Stimulated activated CD8-positive, alpha-beta memory T cell treated with anti-CD3 and anti-CD28 coated beads, Interleukin-12 subunit alpha, Interleukin-12 subunit beta, amount 100 ng/mL, for 1 hour (primary cell): ENCODE measurements at regions not wholly inside any gene's neighbourhood (a gene's known extent, or its start where the extent isn't known, plus 50 kb on each side); places are given as distances from the start of the nearest gene placed in this dataset.
A peak's percentile ranks its signal among the peaks of the same experiment; 100 is the strongest.
"Not testable (repeated sequence)": the region's sequence is repeated elsewhere in the genome, so short reads cannot be mapped to it uniquely, and the experiment has no call there.

Experiments used
- DNase-seq: peaks from one replicate; pipeline ENCODE4 v3.0.0-alpha.2; 2020; ENCODE audit warnings: low read depth

DNA sequence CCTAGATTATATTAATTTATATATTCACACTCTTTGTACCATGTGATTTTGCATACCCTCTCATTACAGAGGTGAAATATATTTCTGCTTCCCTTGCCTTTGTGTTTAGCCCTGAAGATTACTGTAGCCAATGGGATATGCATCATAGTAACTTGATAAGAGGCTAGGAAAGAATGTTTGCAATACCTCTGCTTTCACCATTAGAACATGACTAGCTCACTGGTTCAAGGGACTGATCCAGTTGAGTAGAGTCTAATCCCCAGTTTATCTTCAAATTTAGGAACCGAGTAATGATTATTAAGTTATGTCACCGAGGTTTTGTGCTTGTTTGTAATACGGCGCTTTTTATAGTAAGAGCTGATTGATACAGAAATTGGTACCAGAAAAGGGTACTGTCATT is 552.6 kb upstream of the GJE1 start:
- no peak for DNase-seq

DNA sequence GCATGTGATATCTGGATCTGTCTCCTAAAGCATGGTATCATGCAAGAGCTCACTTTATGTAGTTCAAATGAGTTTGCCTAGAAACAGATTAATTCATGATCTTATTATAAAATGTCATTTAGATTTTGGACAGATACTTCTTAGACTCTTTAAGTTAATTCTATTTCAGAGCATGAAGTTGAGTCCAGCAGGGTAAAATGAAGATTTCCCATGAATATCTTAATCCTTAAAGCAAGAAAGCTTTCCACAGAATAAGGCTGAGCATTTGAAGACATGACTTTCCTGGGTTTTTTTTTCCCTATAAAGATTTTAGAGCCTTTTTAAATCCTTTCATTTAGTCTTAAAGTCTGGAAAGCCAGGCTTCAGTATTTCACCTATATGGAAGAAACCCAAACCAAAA is 556.0 kb upstream of the GJE1 start:
- no peak for DNase-seq

DNA sequence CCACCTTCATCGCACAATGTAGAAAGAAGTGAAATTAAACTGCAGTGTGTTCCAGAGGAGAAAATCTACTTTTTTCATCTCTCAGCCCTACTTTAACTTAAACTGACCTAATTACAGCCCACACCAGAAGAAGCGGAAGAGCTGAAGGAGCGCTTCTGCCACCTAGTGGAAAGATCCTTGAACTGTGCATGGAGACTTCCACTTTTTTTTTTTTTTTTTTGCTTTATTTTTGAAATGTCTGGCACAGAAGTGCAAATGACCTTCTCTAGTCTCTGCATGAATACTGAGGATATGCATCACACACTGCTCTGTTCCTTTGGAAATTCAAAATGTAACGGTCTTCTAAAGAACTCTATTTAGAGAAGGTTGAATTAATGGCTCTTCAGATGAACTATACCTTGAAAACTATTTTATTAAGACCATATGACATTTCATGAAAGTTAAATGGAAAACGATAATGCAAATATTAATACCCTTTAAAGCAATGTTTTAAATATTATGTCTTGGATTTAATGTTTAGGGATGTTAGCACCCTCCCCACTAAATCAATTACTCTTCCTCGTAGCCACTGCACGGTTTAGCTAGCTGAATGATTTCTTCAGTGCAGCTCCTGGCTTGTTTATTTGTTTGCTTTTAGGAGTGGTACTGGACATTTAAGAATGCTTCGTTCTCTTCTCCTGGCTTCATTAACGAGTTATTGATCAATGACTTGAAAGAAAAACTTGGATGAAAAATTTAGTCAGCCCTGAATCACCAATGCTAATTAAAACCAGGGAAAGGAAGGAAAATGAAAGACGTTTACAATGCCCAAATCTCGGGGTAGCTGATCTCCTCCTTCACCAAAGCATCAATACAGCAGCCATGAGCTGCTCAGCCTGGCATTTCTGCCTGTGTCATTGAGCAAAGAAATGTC is 569.6 kb upstream of the GJE1 start:
- DNase-seq = peak; percentile 44

DNA sequence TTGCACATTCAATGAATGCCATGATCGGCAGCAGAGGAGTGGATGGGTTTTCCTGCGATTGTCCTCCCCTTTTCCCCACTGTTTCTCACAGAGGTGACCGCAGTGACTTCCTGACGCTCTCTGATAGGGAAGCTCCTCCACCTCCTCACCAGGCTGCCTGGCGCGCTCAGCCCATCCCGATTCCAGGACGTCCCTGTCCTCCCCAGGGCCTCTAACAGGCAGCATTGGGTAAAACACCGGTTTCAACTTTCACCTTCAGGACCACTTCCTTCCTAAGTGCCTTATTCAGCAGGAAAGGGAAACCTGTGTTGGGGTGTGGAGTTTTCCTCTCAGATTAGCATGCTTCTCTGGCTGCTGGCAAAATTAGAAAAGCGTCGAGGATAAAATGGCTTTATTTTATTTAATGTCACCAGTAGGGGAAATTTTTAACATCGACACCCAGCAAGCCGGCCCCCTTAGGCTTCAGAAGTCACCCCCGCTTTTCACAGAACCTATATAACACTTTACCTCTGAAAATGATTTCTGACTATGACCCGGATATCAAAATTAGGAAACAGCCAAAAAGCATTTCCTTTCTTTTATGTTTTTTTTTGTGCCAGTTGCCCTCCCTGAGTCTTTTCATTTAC is 570.4 kb upstream of the GJE1 start:
- DNase-seq = no peak

DNA sequence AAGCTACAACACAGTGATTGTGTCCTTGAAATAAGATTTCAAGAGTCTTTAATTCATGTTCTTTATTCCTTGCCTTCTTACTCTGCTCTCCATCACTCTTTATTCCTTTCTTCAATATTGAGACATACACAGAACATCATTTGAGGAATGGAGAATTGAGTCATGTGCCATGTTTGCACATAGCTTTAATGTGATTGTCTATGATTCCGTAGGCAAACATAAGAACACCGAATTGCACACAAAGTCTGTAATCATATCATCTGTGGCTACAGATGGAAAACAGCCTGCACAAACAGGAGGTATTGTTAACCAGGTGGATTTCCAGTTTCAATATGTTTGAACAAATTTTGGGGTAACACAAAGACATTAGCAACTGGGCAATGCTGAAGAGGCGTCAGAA is 571.6 kb upstream of the GJE1 start:
- no peak for DNase-seq

DNA sequence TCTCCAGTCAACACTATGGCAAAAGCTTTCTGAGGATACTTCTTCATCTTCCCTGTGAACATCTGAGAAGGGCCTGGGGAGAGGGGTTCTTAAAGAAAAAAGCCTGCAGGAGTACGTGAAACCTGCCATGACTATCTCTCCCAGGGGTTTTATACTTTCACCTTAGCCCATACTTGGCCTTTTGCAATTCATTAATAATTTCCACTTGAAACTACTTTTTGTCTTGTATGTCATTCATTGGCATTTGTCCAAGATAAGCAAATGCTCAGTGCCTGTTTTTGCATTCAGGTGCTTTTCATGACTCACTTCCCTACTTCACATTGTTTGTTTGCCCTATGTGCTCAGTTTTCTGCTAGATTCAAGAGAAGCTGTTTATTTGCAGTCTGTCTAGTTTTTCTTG is 580.3 kb upstream of the GJE1 start:
- no peak for DNase-seq

DNA sequence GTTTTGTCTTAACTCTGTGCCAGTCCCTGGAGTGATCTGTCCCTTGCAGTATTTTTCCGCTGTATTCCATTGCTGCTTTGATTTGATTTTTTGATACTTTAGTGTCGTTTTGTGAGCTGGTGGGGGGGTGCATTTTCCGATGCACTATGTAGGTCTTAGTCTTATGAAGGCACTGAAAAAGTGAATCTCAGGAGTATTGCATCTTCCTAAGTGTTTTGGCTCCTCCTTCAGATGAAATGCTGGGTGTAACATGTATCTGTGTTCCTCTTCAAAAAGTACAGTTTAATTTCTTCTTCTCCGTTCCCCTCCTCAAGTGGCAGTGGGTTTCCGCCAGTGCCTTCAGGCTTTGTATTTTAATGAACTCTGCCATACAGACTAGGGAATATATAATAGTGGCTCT is 580.7 kb upstream of the GJE1 start:
- no peak for DNase-seq

DNA sequence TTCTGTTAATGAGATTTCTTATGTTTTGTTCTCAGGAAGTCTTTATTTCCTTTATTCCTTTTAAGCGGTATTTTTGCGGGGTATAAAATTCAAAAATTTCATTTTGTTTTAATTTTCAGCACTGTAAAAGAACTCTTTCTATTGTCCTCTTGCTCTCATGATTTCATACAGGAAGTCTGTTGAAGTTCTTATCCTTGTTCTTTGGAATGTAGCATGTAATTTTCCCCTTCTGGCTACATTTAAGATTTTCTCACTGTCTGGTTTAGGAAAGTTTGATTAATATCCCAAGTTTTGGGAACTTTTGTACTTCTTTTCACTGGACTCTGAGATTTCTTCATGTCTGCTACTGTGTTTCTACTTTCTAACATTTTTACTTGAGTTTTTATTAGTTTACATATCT is 581.4 kb upstream of the GJE1 start:
- DNase-seq = no peak

DNA sequence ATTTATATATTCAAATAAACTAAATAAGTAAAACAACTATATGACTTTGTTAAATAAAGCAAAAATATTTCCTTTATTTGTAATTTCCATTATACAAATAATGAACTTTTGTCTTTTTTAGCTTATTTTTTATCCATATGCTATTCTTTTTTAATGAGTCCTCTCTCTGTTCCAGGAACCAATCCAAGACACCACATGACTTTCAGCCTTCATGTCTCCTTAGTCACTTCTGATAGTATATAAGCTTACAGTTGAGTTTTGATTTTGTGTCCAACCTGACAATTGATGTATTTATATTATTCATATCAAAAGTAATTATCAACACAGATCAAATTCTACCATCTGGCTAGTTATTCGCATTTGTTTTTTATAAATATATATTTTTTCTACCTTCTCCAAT is 582.3 kb upstream of the GJE1 start:
- DNase-seq = no peak

DNA sequence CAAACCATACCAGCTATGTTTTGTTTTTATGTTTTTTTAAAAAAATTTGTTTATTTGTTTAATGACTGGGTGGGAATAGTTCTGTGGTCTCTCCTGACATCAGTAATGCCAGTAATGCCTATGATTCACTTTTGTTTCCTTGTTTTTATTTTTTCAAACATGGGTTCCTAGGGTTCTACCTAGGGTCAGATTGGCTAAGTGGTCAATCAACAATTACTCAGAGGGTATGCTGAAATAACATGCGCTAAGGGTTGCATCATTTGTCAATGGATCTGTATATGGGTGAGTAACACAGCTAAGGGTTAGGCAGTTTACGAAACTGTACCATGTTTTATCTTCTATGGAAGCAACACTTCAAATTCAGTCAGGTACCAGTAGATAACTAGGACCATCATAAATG is 583.8 kb upstream of the GJE1 start:
- no peak for DNase-seq

DNA sequence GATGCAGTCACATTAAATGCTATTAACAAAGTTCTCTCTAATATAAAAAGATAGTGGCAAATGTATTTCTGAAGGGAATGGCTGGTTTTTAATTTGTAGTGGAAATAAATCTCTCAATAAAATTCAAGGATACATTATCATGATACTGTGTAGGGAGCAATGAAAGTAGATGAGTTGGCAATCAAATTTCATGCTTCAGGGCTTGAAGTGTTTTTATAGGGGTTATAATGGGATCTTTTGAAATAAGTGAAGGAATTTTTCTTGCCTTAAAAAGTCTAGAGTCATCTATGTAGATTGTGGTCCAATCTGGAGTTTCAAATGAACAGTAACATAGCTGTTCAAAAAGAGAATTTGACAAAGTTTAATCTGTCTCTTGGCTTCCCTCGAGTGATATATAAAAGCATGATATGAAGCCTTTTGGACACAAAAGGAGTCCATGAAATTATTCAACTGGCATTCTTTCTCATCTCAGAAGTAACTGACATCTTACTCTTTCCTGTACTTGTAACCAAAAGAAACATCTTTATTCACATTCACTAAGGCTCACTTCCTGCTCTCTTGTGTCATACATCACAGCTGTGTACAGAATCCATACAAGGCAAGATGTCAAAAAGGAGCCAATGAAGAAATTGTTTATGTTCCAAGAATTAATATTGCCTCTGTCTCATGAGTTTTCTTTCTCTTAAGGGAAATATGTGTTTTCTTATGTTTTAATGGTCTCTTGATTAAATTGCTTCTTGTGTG is 591.0 kb upstream of the GJE1 start:
- no peak for DNase-seq

DNA sequence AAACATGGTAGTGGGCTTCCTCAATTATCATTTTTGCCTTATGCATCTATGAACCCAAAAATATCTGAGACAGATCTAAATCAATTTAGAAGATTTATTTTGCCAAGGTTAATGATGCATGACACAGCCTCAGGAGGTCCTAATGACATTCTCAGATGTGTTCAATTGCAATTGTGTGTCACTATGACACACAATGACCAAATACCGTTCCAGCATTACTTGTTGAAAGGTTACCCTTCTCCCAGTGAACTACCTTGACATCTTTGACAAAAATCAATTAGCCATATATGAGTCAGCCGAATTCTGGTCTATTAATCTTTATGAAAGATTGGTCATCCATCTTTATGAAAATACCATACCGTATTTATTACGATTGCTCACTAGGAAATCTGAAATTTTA is 592.5 kb upstream of the GJE1 start:
- no peak for DNase-seq

DNA sequence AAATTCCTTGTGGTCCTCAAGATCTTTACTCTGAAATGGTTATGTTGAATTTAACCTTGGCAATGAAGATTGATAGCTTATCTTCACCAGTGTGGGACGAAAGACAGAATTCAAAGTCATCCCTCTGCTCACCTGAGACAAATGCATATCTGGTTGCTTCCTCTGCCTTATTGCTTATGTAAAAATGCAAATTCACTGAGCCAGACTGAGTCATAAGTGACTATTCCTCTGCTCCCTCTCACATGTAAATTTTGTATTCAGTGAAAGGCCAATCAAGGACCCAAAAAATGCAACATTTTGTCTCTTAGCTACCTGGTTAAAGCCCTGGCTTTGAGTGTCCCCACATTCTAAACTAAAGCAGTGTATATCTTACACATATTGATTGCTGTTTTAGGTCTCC is 593.1 kb upstream of the GJE1 start:
- DNase-seq = no peak

DNA sequence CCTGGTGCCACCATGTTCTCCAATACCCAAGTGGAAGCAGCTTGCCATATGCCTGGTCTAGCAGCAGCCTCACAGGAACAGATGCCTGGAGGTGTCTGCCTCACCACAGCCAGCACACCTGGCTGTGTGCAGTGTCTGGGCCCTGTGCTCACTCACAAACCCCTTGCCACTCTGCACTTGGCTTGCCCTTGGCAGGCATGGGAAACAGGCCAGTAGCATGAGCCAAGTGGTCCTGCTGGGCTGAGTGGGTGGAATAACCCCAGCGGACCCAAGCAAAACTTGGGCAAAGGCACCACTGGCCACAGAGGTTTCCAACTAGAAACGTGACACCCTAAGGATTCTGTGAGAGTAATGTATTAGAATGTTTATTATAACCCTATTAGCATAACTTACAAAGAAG is 600.5 kb upstream of the GJE1 start:
- DNase-seq = no peak

DNA sequence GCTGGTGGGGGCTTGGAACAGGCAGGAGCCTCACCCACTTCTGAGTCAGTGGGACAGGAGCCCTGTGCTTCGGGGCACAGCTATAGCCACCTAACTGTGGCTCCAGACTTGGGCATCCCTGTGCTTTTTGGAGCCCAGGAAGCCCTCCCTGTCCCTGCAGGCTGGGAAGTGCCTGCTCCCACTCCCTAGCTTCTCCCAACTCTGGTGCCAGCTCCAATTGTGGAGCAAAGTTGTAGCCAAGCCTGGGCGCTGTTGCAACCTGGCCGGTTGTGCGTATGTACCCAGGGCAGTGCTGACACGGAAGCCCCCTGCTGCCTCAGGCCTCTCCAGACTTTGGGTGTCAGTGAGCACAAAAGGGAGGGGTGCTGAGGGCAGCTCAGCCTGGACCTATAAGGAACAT is 601.7 kb upstream of the GJE1 start:
- DNase-seq = no peak

DNA sequence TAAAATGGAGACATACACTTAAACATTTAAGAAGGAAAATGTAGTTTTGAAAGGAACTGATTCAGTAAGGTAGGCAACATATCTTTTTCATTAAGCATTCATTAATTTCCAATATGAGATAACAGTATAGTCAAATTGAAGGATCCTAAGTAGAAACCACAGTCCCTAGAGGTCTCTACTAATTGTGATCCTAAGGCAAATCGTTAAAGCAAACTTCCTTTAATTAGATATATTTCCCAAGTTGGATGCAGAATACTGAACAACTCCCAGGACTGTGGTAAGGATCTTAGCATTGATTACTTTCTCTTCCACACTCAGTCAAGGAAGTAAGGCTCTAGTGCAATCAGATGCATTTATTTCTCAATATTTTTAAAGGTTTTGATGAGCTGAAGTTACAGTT is 604.1 kb upstream of the GJE1 start:
- no peak for DNase-seq

DNA sequence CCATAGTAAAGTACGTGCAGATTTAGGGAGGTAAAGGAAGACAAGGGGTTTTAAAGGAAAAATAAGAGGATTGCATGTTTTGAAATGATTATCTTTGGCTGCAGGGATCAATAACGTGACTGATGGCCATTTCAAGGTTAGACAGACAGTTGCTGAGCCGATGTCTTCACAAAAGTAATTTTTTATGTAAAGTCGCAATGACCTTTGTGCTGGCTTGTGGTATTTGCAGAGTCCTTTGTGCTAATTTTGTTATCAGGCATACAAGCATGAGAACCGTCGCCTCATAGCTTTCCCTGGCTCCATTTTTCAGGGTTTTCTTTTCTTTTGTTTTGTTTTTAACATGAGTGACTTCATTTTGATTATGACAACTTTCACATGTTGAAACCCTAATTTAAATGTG is 605.7 kb upstream of the GJE1 start:
- DNase-seq = no peak

DNA sequence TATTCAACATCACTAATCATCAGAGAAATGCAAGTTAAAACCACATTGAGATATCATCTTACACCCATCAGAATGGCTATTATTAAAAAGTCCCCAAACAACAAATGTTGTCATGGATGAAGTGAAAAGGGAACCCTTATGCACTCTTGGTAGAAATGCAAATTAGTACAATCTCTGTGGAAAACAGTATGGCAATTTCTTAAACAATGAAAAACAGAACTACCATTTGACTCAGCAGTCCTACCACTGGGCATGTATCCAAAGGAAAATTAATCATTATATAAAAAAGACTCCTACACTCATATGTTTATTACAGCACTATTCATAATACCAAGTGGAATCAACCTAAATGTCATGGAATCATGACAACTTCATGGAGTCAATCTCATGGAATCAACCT is 611.3 kb upstream of the GJE1 start:
- no peak for DNase-seq

DNA sequence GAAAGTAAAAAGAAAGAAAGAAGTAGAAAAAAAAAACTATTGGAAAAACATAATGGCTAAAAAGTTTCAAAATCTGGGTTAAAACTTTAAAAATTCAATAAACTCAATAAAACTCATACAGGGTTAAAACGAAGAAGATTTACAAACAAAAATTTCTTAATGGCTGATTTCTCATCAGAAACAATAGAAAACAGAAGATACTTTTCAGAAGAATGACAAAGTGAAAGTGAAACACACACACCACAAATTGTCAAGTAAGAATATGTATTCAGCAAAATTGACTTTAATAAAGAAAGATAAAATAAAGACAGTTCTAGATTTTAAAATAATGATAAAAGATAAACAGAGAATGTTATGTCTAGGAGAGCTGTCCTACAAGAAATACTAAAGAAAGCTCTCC is 618.9 kb upstream of the GJE1 start:
- no peak for DNase-seq

DNA sequence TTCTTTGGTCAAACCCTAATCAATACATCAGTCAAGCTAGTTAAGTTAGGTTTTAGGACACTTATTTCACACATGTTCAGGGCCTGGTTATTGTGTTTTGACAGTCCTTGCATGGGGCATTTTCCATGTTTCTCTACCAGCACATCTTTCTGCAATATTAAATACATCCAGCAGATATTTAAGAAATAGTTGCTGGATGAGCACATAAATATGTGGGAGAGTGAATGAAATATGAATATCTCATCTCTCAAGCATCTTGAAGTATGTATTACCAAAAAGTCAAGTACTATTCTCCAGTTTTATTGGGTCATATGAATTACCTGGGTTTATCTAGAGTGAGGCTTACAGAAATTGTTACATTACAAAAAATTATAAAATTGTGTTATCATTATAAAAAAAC is 621.9 kb upstream of the GJE1 start:
- no peak for DNase-seq

DNA sequence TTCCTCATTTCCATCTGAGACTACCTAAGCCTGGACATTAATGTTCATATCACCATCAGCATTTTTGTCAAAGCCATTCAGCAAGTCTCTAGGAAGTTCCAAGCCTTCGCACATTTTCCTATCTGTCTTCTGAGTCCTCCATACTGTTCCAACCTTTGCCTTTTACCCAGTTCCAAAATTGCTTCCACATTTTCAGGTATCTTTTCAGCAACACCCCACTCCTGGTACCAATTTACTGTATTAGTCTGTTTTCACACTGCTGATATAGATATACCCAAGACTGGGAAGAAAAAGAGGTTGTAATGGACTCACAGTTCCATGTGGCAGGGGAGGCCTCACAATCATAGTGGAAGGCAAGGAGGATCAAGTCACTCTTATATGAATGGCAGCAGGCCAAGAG is 626.7 kb upstream of the GJE1 start:
- DNase-seq = not testable (repeated sequence)

DNA sequence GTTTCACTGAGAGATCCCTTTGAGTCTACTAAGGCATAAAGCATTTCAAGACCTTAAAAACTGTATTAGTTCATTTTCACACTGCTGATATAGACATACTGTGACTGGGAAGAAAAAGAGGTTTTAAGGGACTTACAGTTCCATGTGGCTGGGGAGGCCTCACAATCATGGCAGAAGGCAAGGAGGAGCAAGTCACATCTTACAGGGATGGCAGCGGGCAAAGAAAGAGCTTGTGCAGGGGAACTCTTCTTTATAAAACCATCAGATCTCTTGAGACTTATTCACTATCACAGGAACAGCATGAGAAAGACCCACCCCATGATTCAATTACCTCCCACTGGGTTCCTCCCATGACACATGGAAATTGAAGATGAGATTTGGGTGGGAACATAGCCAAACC is 628.4 kb upstream of the GJE1 start:
- DNase-seq = not testable (repeated sequence)

DNA sequence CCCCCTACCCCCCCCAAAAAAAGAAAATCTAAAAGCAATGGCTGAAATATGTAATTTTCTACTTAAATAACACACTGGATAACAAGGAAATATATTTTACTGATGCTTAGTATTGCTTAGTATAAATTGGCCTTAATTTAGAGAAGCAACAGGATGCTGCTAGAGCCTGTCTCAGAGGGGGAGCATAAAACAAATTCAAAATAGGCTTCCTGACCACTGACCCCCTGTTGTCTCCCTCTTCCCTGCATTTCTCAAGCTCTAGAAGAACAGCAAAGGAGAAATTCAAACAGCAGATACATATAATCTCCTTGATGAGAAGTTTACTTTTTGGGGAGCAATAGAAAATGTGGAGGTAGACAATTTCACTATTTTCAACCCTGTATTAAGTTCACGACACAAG is 631.1 kb upstream of the GJE1 start:
- DNase-seq = no peak
